K562 (cell line): ENCODE measurements at regions not wholly inside any gene's neighbourhood (a gene's known extent, or its start where the extent isn't known, plus 50 kb on each side); places are given as distances from the start of the nearest gene placed in this dataset.

Experiments used
- ATAC-seq: fragments of 200-7000 bp; cut with Tn5 transposase; 3 replicates; pipeline ENCODE4 v1.9.1; 2020; ENCODE audit warnings: moderate library complexity
- BruUV-seq: library from RNA; stranded (reverse); fragments of 400-500 nt; replicated peaks from 2 replicates; lab custom pipeline; 2021; lab: Mats Ljungman, UMichigan
- CTCF ChIA-PET: fragments of 300-600 bp; formaldehyde crosslinking; extraction: SDS; loops from one replicate; lab custom pipeline; 2021; ENCODE audit warnings: low intra/inter-chr PET ratio; lab: Yijun Ruan, JAX
- POLR2A ChIA-PET: fragments of 300-600, 350-650 bp; sonication (Branson Sonifier 250); formaldehyde crosslinking; extraction: SDS; loops from one replicate; lab custom pipeline; 2021; ENCODE audit warnings: antibody characterized with exemption, inconsistent platforms; lab: Yijun Ruan, JAX
- DNase-seq, 4 experiments: peaks; one replicate each; pipeline versions ENCODE4 v3.0.0 to v3.0.0-alpha.2; 2011 to 2018; ENCODE audit warnings: low spot score in 3 of 4, mixed read lengths in 3 of 4; ENCODE audit errors: extremely low read depth in 1 of 4
- FAIRE-seq: peaks from 2 replicates; lab custom pipeline; 2011; peaks lifted over from hg19 to GRCh38; lab: Jason Lieb, UNC
- H2AFZ ChIP-seq: 2 replicates; pipeline ENCODE4 v1.6.0; 2011; ENCODE audit warnings: low read depth, low read length, control low read depth, inconsistent platforms
- H3K27ac ChIP-seq: fragments of 200-600 bp; 3 replicates; pipeline ENCODE4 v1.8.0; 2011; ENCODE audit warnings: low read depth, mild to moderate bottlenecking, control low read depth, inconsistent platforms, low read length, moderate library complexity, mixed read lengths; ENCODE audit errors: extremely low read depth
- H3K27me3 ChIP-seq, 2 experiments: fragments of 300-600 bp in 1 of 2; 2 replicates in 1 of 2; 3 replicates in 1 of 2; pipeline versions ENCODE4 v1.6.0 to v1.8.0; 2011; ENCODE audit warnings: inconsistent platforms in 2 of 2, low read length in 2 of 2, mild to moderate bottlenecking in 1 of 2, mixed read lengths in 1 of 2, moderate library complexity in 1 of 2; ENCODE audit not compliant: control insufficient read depth in 2 of 2, insufficient read depth in 2 of 2
- H3K36me3 ChIP-seq: fragments of 300-600 bp; 3 replicates; pipeline ENCODE4 v1.8.0; 2011; ENCODE audit warnings: mild to moderate bottlenecking, low read length, inconsistent platforms; ENCODE audit not compliant: control insufficient read depth, insufficient read depth
- H3K4me1 ChIP-seq, 2 experiments: fragments of 200-600 bp in 1 of 2; replicated peaks in 1 of 2; 2 replicates in 1 of 2; 3 replicates in 1 of 2; pipeline versions ENCODE4 v1.5.1 to v1.8.0; 2011; ENCODE audit warnings: inconsistent platforms in 2 of 2, low read length in 2 of 2, mild to moderate bottlenecking in 1 of 2, mixed read lengths in 1 of 2, moderate library complexity in 1 of 2; ENCODE audit not compliant: control insufficient read depth in 2 of 2, insufficient read depth in 2 of 2
- H3K4me2 ChIP-seq: 2 replicates; pipeline ENCODE4 v1.6.1; 2011; ENCODE audit warnings: low read length, control low read depth, inconsistent platforms, mixed read lengths; ENCODE audit not compliant: insufficient read depth
- H3K4me3 ChIP-seq: fragments of 200-600 bp; sonication (generic), shearing (Covaris generic); 2 replicates; pipeline ENCODE4 v1.5.1; 2016; ENCODE audit warnings: control low read depth, inconsistent platforms
- H3K79me2 ChIP-seq: fragments of 200-600 bp; 3 replicates; pipeline ENCODE4 v1.8.0; 2011; ENCODE audit warnings: low read length, inconsistent platforms; ENCODE audit not compliant: control insufficient read depth, insufficient read depth
- H3K9ac ChIP-seq, 2 experiments: 2 replicates each; pipeline versions ENCODE4 v1.6.0 to v1.6.1; 2011; ENCODE audit warnings: low read depth in 2 of 2, low read length in 2 of 2, control low read depth in 1 of 2, inconsistent platforms in 1 of 2, mild to moderate bottlenecking in 1 of 2, mixed read lengths in 1 of 2; ENCODE audit not compliant: insufficient read depth in 1 of 2
- H3K9me1 ChIP-seq: one replicate; pipeline ENCODE4 v1.6.0; 2011; ENCODE audit warnings: inconsistent platforms, mild to moderate bottlenecking, low read length, moderate library complexity; ENCODE audit not compliant: control insufficient read depth, insufficient read depth
- H3K9me3 ChIP-seq: replicated peaks from 2 replicates; pipeline ENCODE4 v1.5.1; 2011; ENCODE audit warnings: low read depth, low read length, inconsistent platforms; ENCODE audit not compliant: control insufficient read depth, insufficient read depth
- H4K20me1 ChIP-seq: replicated peaks from 2 replicates; pipeline ENCODE4 v1.6.1; 2011; ENCODE audit warnings: low read length, inconsistent platforms, mixed read lengths; ENCODE audit not compliant: control insufficient read depth, insufficient read depth
- CCNT2 ChIP-seq: IDR thresholded peaks from 2 replicates; pipeline ENCODE4 v1.6.1; 2011; ENCODE audit warnings: borderline replicate concordance, low read depth, mild to moderate bottlenecking, moderate library complexity, mixed read lengths, low read length; ENCODE audit not compliant: insufficient read length; ENCODE audit errors: extremely low read depth
- CEBPG ChIP-seq, 3 experiments: fragments of 200-800 bp in 1 of 3; sonication (Bioruptor generic) in 1 of 3; sonication (generic) in 1 of 3; formaldehyde crosslinking in 1 of 3; IDR thresholded peaks in 2 of 3; conservative IDR thresholded peaks in 1 of 3; 2 replicates each; pipeline versions ENCODE4 v1.6.1 to v1.8.0; 2016 to 2022; ENCODE audit warnings: missing compliant biosample characterization in 2 of 3, missing genetic modification characterization in 2 of 3, mild to moderate bottlenecking in 1 of 3, missing genetic modification reagents in 1 of 3
- CHD1 ChIP-seq: fragments of 200-600 bp; sonication (generic); IDR thresholded peaks from one replicate; pipeline ENCODE4 v1.6.1; 2012; ENCODE audit warnings: mild to moderate bottlenecking, moderate library complexity, low read length, inconsistent platforms
- FOS ChIP-seq: IDR thresholded peaks from 3 replicates; pipeline ENCODE4 v1.6.1; 2011; ENCODE audit not compliant: insufficient read length; ENCODE audit errors: extremely low read depth
- MAX ChIP-seq: sonication (generic); formaldehyde crosslinking; IDR thresholded peaks from 2 replicates; pipeline ENCODE4 v1.9.0; 2022; ENCODE audit warnings: mild to moderate bottlenecking, missing genetic modification reagents
- PHB2 ChIP-seq: fragments of 450-650 bp; IDR thresholded peaks from 2 replicates; pipeline ENCODE4 v1.6.1; 2017; ENCODE audit warnings: low read depth
- RBM25 ChIP-seq: fragments of 200-400 bp; formaldehyde crosslinking; IDR thresholded peaks from 2 replicates; pipeline ENCODE4 v1.6.1; 2018; ENCODE audit warnings: low read length, low read depth, moderate library complexity; ENCODE audit not compliant: severe bottlenecking
- TCF3 ChIP-seq: sonication (generic); formaldehyde crosslinking; IDR thresholded peaks from 2 replicates; pipeline ENCODE4 v1.4.0; 2020; ENCODE audit warnings: mild to moderate bottlenecking, missing genetic modification reagents
- TFE3 ChIP-seq: fragments of 450-650 bp; formaldehyde crosslinking; IDR thresholded peaks from 2 replicates; pipeline ENCODE4 v1.4.0; 2020; ENCODE audit warnings: mild to moderate bottlenecking, mixed read lengths
- THRAP3 ChIP-seq: fragments of 450-650 bp; IDR thresholded peaks from 2 replicates; pipeline ENCODE4 v1.6.1; 2016; ENCODE audit warnings: mild to moderate bottlenecking, inconsistent platforms, borderline replicate concordance
- ZNF143 ChIP-seq: sonication (generic); formaldehyde crosslinking; IDR thresholded peaks from 2 replicates; pipeline ENCODE4 v1.9.0; 2022; ENCODE audit warnings: mild to moderate bottlenecking, missing genetic modification reagents
- ZNF184 ChIP-seq: sonication (generic); formaldehyde crosslinking; IDR thresholded peaks from 2 replicates; pipeline ENCODE4 v1.5.0; 2020; ENCODE audit warnings: missing genetic modification reagents
- ZNF239 ChIP-seq: fragments of 250-450 bp; sonication (Bioruptor Pico); IDR thresholded peaks from 2 replicates; pipeline ENCODE4 v1.4.0; 2020; ENCODE audit warnings: mild to moderate bottlenecking
- ZNF347 ChIP-seq: fragments of 450-650 bp; formaldehyde crosslinking; IDR thresholded peaks from 2 replicates; pipeline ENCODE4 v1.4.0; 2020; ENCODE audit warnings: low read depth, mild to moderate bottlenecking, moderate library complexity
- in situ Hi-C: fragments of 300-500 bp; cut with MboI; formaldehyde crosslinking; loops from 4 replicates; pipeline ENCODE4 v1.15.0; 2018; ENCODE audit warnings: inconsistent platforms, mixed read lengths
- intact Hi-C: fragments of 100-400 bp; cut with micrococcal nuclease; formaldehyde crosslinking; loops from 2 replicates; pipeline ENCODE4 v1.14.2; 2022

DNA sequence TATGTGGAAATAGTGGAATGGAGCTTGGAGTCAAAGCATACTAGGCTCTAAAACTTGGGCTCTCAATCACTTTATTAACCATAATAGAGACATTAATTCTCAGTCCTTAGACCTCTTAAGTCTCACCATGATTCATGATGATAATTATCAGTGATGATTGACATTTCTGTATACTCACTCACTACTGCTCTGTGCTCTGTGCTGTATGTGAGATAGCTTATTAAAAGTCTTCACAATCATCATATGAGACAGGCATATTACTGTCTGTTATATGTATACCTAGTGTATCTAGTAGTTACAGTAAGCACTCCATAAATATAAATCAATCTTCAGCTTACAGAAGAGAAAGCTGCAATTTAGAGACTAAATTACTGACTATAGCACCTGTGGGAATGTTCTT is 236.0 kb upstream of the JAG1 start:
- Histone ChIP-seq H3K9ac (no peak overlapping the region), H3K9me3 (no peaks in the 10 kb centered on the region; the same call in 1 of the 2 replicates), H3K4me2 (no peak overlapping the region), H3K36me3 (no peaks in the 10 kb centered on the region), H3K79me2 (no peaks in the 10 kb centered on the region), H2AFZ (no peak overlapping the region), H3K4me3 (no peak overlapping the region), H3K27me3 (no peaks in the 10 kb centered on the region), H3K9me1 (no peaks in the 10 kb centered on the region), H4K20me1 (no peaks in the 10 kb centered on the region), H3K27ac (no peak overlapping the region), H3K4me1 (no peaks in the 10 kb centered on the region)
- in situ Hi-C loops, result no loop called here
- TF ChIP-seq FOS, result no peak
- no peak for TF ChIP-seq CHD1
- TF ChIP-seq MAX (CRISPR knock-in tag), result no peak
- TF ChIP-seq CCNT2, result no peak
- TF ChIP-seq RBM25, result no peak
- TF ChIP-seq THRAP3, result no peak
- no peak for TF ChIP-seq ZNF143 (CRISPR knock-in tag)
- TF ChIP-seq TCF3, result no peak
- no peak for TF ChIP-seq PHB2
- no peak for TF ChIP-seq ZNF239 (CRISPR knock-in tag)
- TF ChIP-seq TFE3 (CRISPR knock-in tag), result no peak
- no peak for TF ChIP-seq CEBPG (CRISPR knock-in tag; IDR thresholded peaks at IDR 0.05)
- TF ChIP-seq CEBPG (tag; conservative IDR thresholded peaks at IDR 0.05 in 1 of 2, IDR thresholded peaks at IDR 0.05 in 1 of 2), result no peak
- no peak for TF ChIP-seq ZNF347
- TF ChIP-seq ZNF184 (CRISPR knock-in tag), result no peak
- intact Hi-C loops, result no loop called here
- no peak for FAIRE-seq
- no TSS peak for BruUV-seq
- CTCF ChIA-PET, result no interaction called here
- POLR2A ChIA-PET, result no interaction called here
- ATAC-seq, result no peak
- no peak for DNase-seq
